PC-3 (cell line): ENCODE measurements at regions not wholly inside any gene's neighbourhood (a gene's known extent, or its start where the extent isn't known, plus 50 kb on each side); places are given as distances from the start of the nearest gene placed in this dataset.

Experiments used
- CTCF ChIP-seq: fragments of 300-600 bp; sonication (generic); conservative IDR thresholded peaks from 2 replicates; pipeline ENCODE4 v1.5.1; 2017; ENCODE audit warnings: antibody characterized with exemption, low read depth, mild to moderate bottlenecking, low read length
- EZH2 ChIP-seq: fragments of 300-600 bp; sonication (generic); IDR thresholded peaks from one replicate; pipeline ENCODE4 v1.6.1; 2017; ENCODE audit warnings: antibody characterized with exemption, mild to moderate bottlenecking, low read length; ENCODE audit not compliant: unreplicated experiment

GRCh38 chr18:34598120-34598635 lies 111.9 kb upstream of the DTNA start:
- TF ChIP-seq CTCF (no peak), EZH2 (no peak)
